ENCODE measurements at regions not wholly inside any gene's neighbourhood (a gene's known extent, or its start where the extent isn't known, plus 50 kb on each side); places are given as distances from the start of the nearest gene placed in this dataset.

GRCh38 chr2:107036293-107036692 lies 150.3 kb upstream of the ST6GAL2 start:
- no peak overlapping the region for H3K27ac ChIP-seq (ENCODE audit: low read depth, low read length, poor library complexity, severe bottlenecking)
- no peaks in the 10 kb centered on the region for H3K9me3 ChIP-seq (ENCODE audit: low read length)
- DNase-seq (ENCODE audit: low spot score) = no peak
- ChIA-PET CTCF (ENCODE audit: unreplicated experiment) (no interaction called here), POLR2A (no interaction called here)
- no peaks in the 10 kb centered on the region for H3K79me2 ChIP-seq (ENCODE audit: insufficient read depth, low read depth, low read length)
- no peaks in the 10 kb centered on the region for H3K9me2 ChIP-seq (ENCODE audit: insufficient read depth, low read length)
- H3K4me2 ChIP-seq (ENCODE audit: low read length) = no peak overlapping the region
- intact Hi-C loops (cut with micrococcal nuclease; ENCODE audit: unreplicated experiment) = no loop called here
- no TSS peak for BruUV-seq (replicated peaks)
- H3K36me3 ChIP-seq (ENCODE audit: insufficient read depth, low read length) = no peaks in the 10 kb centered on the region
- TF ChIP-seq EZH2phosphoT487 (IDR thresholded peaks at IDR 0.05; ENCODE audit: borderline replicate concordance, low read depth, low read length) = no peak
- no peak for TF ChIP-seq CTCF (conservative IDR thresholded peaks at IDR 0.05; ENCODE audit: low read length)
- no peak overlapping the region for H2AFZ ChIP-seq (ENCODE audit: low read length)
- no peak overlapping the region for H3K4me3 ChIP-seq (ENCODE audit: low read depth, low read length, poor library complexity, severe bottlenecking)
- no peaks in the 10 kb centered on the region for H4K20me1 ChIP-seq (ENCODE audit: insufficient read depth, low read length)
- H3K4me1 ChIP-seq (ENCODE audit: insufficient read depth, low read length, poor library complexity, severe bottlenecking) = no peaks in the 10 kb centered on the region

GRCh38 chr2:107062173-107062572 lies 176.2 kb upstream of the ST6GAL2 start:
- H3K9me2 ChIP-seq (ENCODE audit: insufficient read depth, low read length) = no peaks in the 10 kb centered on the region
- H3K4me2 ChIP-seq (ENCODE audit: low read length) = no peak overlapping the region
- TF ChIP-seq EZH2phosphoT487 (IDR thresholded peaks at IDR 0.05; ENCODE audit: borderline replicate concordance, low read depth, low read length) (no peak), CTCF (conservative IDR thresholded peaks at IDR 0.05; ENCODE audit: low read length) (no peak)
- H3K36me3 ChIP-seq (ENCODE audit: insufficient read depth, low read length) = no peaks in the 10 kb centered on the region
- no peak for DNase-seq (ENCODE audit: low spot score)
- H3K27ac ChIP-seq (ENCODE audit: low read depth, low read length, poor library complexity, severe bottlenecking) = no peak overlapping the region
- H4K20me1 ChIP-seq (ENCODE audit: insufficient read depth, low read length) = no peaks in the 10 kb centered on the region
- BruUV-seq (replicated peaks) = no TSS peak
- H3K4me3 ChIP-seq (ENCODE audit: low read depth, low read length, poor library complexity, severe bottlenecking) = no peak overlapping the region
- H3K4me1 ChIP-seq (ENCODE audit: insufficient read depth, low read length, poor library complexity, severe bottlenecking) = no peaks in the 10 kb centered on the region
- POLR2A ChIA-PET = no interaction called here
- no peaks in the 10 kb centered on the region for H3K79me2 ChIP-seq (ENCODE audit: insufficient read depth, low read depth, low read length)
- no peak overlapping the region for H2AFZ ChIP-seq (ENCODE audit: low read length)
- H3K9me3 ChIP-seq (ENCODE audit: low read length) = no peaks in the 10 kb centered on the region
- intact Hi-C loops (cut with micrococcal nuclease; ENCODE audit: unreplicated experiment) = no loop called here
- CTCF ChIA-PET (ENCODE audit: unreplicated experiment) = no interaction called here

GRCh38 chr2:107062599-107063220 lies 176.7 kb upstream of the ST6GAL2 start:
- POLR2A ChIA-PET = no interaction called here
- DNase-seq (ENCODE audit: low spot score) = no peak
- TF ChIP-seq CTCF (conservative IDR thresholded peaks at IDR 0.05; ENCODE audit: low read length) (no peak), EZH2phosphoT487 (IDR thresholded peaks at IDR 0.05; ENCODE audit: borderline replicate concordance, low read depth, low read length) (no peak)
- no peaks in the 10 kb centered on the region for H3K79me2 ChIP-seq (ENCODE audit: insufficient read depth, low read depth, low read length)
- CTCF ChIA-PET (ENCODE audit: unreplicated experiment) = no interaction called here
- no peak overlapping the region for H2AFZ ChIP-seq (ENCODE audit: low read length)
- no peak overlapping the region for H3K4me3 ChIP-seq (ENCODE audit: low read depth, low read length, poor library complexity, severe bottlenecking)
- intact Hi-C loops (cut with micrococcal nuclease; ENCODE audit: unreplicated experiment) = no loop called here
- H3K4me2 ChIP-seq (ENCODE audit: low read length) = no peak overlapping the region
- H3K9me2 ChIP-seq (ENCODE audit: insufficient read depth, low read length) = no peaks in the 10 kb centered on the region
- BruUV-seq (replicated peaks) = no TSS peak
- H3K4me1 ChIP-seq (ENCODE audit: insufficient read depth, low read length, poor library complexity, severe bottlenecking) = no peaks in the 10 kb centered on the region
- no peaks in the 10 kb centered on the region for H4K20me1 ChIP-seq (ENCODE audit: insufficient read depth, low read length)
- no peak overlapping the region for H3K27ac ChIP-seq (ENCODE audit: low read depth, low read length, poor library complexity, severe bottlenecking)
- no peaks in the 10 kb centered on the region for H3K9me3 ChIP-seq (ENCODE audit: low read length)
- H3K36me3 ChIP-seq (ENCODE audit: insufficient read depth, low read length) = no peaks in the 10 kb centered on the region
